ENCODE measurements at regions not wholly inside any gene's neighbourhood (a gene's known extent, or its start where the extent isn't known, plus 50 kb on each side); places are given as distances from the start of the nearest gene placed in this dataset.
"Not testable (repeated sequence)": the region's sequence is repeated elsewhere in the genome, so short reads cannot be mapped to it uniquely, and the experiment has no call there.

DNA sequence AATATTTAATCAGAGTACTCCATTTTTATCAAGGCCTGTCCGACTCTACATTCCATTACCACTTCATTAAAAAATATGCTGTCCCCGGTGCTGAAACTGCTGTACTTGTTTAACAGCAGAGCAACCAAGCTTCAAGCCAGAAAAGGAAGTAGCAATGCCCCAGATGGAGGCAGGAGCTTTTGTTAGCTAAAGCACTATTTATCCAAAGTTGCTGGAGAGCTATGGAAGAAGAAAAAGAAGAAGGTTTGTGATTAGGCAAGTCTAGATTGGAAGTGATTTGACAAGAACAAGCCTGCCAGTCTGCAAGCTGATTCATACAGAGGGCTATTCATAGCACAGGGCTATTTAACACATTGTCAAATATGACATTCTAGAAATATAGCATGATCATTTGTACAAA, 160.9 kb upstream of the SPTLC3 start:
- no peak for DNase-seq

GRCh38 chr20:12849225-12849910, 159.4 kb upstream of the SPTLC3 start:
- DNase-seq, result no peak

GRCh38 chr20:12857643-12858042, 151.1 kb upstream of the SPTLC3 start:
- DNase-seq, result not testable (repeated sequence)

GRCh38 chr20:12860619-12861247, 148.0 kb upstream of the SPTLC3 start:
- no peak for DNase-seq

DNA sequence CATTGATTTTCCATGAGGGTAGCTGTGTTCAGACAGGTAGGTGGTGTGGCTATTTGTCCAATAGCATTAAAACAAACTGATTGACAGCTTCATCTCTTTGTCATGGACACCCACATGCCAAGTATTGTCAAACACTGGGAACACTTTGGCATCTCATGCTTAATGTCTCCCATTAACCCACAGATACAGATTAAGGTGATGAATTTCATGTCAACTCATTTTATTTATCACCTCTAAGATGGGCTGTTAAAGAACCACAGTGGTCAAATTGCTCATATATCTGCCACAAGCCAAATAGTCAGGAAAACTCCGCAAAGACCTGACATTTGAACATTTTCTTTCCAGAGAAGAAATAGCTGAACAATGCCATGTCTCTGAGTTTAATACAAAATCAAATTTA, 139.1 kb upstream of the SPTLC3 start:
- no peak for DNase-seq

GRCh38 chr20:12870588-12870987, 138.2 kb upstream of the SPTLC3 start:
- DNase-seq, result no peak

GRCh38 chr20:12874933-12875332, 133.8 kb upstream of the SPTLC3 start:
- DNase-seq, result no peak

DNA sequence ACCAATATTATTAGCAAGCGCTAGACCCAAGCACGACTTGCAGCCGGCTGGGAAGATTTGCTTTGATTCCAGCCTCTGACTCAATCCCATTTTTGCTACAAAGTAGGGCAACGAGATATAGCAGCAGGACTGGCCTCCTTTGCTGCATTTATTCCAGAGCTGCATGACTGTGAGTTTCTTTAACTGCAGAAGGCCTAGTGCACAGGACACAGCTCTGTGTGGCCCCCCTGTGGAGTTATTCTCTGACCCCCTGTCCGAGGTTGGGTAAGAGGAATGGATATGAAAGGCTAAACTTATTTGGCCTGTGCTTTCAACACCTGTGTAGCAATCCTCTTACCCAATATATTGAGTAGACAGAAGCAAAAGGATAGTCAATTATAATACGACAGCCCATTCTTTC, 133.3 kb upstream of the SPTLC3 start:
- no peak for DNase-seq

- DNase-seq, result no peak
Observed at GRCh38 chr20:12882832-12883506, 125.8 kb upstream of the SPTLC3 start.

DNA sequence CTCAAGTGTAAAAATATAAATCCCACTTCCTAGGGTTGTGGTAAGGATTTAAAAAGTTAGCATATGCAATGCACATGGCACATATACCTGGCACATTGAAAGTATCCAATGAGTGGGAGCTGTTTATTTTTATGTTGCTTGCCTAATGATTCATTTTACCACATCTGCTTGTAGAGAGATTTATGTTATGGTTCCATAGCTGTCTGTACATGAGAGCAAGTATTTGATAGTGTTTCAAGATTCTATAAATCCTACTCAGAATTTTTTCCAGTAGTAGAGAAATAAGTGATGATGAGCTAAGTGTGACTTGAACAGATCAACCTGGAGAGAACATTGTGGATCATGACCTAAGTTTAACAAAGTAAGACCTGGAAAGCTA, 125.3 kb upstream of the SPTLC3 start:
- DNase-seq, result no peak

DNA sequence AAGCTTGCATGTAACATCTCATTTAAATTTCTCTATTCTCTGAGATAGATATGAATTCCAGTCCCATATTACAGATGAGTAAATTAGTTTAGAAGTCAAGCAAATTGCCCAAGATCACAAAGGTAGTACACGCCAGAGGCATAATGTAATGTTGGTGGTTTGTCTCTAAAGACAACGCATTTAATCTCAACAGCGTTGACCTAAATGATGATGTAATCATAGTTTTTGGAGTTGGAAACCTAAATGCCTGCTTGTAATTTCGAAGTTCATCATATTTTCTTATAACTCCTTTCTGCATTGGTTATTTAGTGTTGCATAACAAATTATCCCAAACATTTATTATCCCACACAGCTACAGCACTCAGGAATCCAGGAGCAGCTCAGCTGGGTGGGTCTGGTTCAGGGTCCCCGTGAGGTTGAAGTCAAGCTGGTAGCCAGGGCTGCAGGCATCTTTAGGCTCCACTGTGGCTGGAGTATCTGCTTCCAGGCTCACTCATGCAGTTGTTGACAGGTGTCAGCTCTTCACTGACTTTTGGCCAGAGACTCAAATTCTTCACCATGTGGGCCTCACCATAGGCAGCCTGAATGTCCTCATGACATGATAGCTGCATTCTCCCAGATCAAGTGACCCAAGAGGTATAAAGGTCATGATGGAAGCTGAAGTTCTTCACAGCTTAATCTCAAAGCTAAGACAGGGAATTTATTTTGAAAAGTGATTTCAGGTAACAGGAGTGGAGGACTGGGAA, 122.0 kb upstream of the SPTLC3 start:
- no peak for DNase-seq

DNA sequence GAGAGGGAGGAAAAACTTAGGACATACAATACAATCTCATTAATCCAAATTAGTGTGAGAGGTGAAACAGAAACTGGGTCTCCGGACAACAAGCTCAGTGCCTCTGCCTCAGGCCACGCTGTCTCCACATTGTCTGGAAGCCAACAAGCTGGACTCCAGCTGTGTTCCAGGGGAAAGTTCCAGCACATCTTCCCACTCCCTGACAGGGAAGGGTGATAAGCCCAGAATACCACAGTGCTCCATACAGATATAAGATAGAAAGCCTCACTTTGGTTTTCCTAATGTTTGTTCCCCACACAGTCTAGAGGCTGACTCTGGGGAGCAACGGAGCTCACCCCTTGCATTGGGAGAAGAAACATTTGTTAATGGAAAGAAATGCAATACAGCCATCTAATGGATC, 117.1 kb upstream of the SPTLC3 start:
- no peak for DNase-seq

GRCh38 chr20:12893019-12893418, 115.8 kb upstream of the SPTLC3 start:
- DNase-seq, result peak; percentile 46

GRCh38 chr20:12893653-12894052, 115.1 kb upstream of the SPTLC3 start:
- no peak for DNase-seq

GRCh38 chr20:12894089-12894488, 114.7 kb upstream of the SPTLC3 start:
- no peak for DNase-seq

DNA sequence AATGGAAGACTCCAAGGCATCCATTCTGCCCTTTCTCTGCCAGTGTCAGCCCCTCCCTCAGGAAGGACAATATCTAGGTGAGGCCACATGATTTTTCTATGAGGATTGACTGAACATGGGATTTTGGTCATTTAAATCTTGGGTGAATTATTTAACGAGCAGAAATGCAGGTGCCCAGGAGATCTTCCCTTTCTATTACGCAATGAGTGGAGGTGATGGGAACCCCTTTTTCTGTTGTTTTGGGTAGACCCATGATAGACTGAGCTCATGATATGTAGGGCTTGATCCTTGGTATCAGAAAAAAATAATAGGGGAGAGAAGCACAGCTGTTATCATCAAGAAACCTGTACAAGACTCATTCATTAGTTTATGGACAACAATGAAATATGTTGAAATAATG, 112.6 kb upstream of the SPTLC3 start:
- DNase-seq, result no peak

DNA sequence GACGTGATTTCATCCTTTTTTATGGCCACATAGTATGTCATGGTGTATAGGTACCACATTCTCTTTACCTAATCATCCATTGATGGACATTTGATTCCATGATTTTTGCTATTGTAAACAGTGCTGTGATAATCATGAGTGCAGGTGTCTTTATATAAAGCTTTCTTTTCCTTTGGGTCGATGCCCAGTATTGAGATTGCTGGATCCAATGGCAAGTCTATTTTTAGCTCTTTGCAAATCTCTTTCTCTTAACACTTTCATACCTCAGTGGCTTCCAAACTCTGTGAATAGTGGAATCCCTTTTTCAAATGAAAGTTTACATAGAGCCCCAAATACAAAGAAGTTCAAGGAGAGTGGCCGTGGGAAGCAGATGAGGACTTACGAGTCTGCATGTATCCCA, 105.8 kb upstream of the SPTLC3 start:
- DNase-seq, result no peak

GRCh38 chr20:12906361-12906760, 102.4 kb upstream of the SPTLC3 start:
- DNase-seq, result no peak

GRCh38 chr20:12911372-12911771, 97.4 kb upstream of the SPTLC3 start:
- no peak for DNase-seq

DNA sequence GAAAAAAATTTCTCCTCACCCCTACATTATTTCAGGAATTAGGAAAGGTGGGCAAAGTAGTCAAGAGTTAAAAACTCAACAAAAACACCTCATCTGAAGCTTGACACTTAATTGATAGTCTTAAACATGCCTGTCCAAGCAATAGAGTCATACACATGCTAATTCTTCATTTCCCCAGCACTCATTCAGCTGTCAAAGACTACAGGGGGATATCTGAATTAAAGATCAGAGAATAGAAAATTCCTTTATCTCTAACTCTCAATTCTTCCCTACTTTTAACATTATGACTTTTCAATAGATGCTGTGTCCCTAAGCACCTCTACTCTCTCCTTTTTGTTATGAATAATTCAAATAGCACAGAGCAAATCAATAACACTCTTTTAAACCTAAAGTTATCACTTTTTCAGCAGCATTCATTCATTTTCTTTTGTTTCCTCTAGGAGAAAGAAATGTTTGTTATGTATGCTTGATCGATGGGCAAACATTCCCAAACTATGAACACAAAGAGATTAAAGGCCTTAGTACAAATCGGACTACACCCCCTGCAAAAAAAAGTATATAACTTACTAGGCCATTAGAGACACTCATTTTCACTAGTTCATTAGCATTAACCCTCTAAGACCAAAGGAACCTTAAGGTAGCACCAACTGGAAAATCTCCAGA, 94.9 kb upstream of the SPTLC3 start:
- no peak for DNase-seq

DNA sequence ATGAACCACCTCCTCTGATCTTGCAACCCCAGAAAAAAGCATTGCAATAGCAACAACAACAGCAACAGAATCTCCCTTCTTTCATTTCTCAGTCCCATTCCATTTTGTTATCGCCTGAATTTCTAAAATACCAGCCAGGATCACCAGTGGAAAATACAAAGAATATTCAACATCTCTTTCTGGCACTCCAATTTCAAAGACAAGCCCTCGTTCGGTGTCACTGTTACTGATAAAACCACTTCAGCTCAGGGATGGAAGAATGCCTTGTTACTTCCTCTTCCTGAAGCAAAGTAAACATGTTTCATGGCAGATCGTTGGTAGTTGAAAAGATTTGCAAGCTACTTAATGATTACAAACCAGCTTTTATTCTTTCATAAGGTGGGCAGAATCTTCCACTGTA, 94.0 kb upstream of the SPTLC3 start:
- DNase-seq, result no peak

GRCh38 chr20:12916699-12917098, 92.1 kb upstream of the SPTLC3 start:
- no peak for DNase-seq

DNA sequence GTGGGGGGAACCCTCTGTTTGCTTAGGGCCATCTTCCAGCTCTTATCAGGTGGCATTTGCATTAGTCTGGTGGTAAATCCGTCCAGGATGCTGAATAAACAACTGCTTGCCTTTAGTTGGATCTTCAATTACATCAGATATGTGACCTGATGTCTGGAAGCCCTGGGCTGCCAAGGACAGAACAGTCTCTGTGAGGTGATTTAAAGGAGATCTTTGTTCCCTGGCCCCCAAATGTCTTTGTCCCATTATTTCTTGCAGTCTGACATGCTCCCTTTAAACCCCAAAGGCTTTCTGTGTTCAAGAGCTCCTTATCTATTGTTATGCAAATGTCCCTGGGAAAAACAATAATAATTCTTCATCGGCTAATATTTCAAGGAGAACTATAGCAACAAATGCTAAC, 84.6 kb upstream of the SPTLC3 start:
- DNase-seq, result no peak

Measured in right forelimb (tissue), 1 donor.